Neural cell (in vitro differentiated cells): ENCODE measurements at regions not wholly inside any gene's neighbourhood (a gene's known extent, or its start where the extent isn't known, plus 50 kb on each side); places are given as distances from the start of the nearest gene placed in this dataset.

Source experiments
- EP300 ChIP-seq: fragments of 450-650 bp; conservative IDR thresholded peaks from 2 replicates; pipeline ENCODE4 v1.6.1; 2014; ENCODE audit warnings: antibody characterized with exemption, mild to moderate bottlenecking, moderate library complexity; ENCODE audit not compliant: poor library complexity, severe bottlenecking
- EZH2 ChIP-seq: fragments of 200-600, 300-800 bp; shearing (Covaris generic), sonication (generic); IDR thresholded peaks from 2 replicates; pipeline ENCODE4 v1.6.1; 2014; ENCODE audit warnings: antibody characterized with exemption, low read length, borderline replicate concordance, mild to moderate bottlenecking; ENCODE audit not compliant: insufficient read depth, poor library complexity, severe bottlenecking
- MXI1 ChIP-seq: fragments of 450-650 bp; conservative IDR thresholded peaks from 2 replicates; pipeline ENCODE4 v1.6.1; 2014; ENCODE audit warnings: antibody characterized with exemption, mild to moderate bottlenecking; ENCODE audit not compliant: poor library complexity, severe bottlenecking
- POLR2AphosphoS5 ChIP-seq: IDR thresholded peaks from 2 replicates; pipeline ENCODE4 v1.6.1; 2012
- RAD21 ChIP-seq: fragments of 450-650 bp; conservative IDR thresholded peaks from 2 replicates; pipeline ENCODE4 v1.6.1; 2014; ENCODE audit warnings: antibody characterized with exemption, mild to moderate bottlenecking, moderate library complexity
- SMC3 ChIP-seq: fragments of 450-650 bp; conservative IDR thresholded peaks from 2 replicates; pipeline ENCODE4 v1.6.1; 2014; ENCODE audit warnings: antibody characterized with exemption, mild to moderate bottlenecking, moderate library complexity; ENCODE audit not compliant: poor library complexity
- TAF1 ChIP-seq: IDR thresholded peaks from 2 replicates; pipeline ENCODE4 v1.6.1; 2012; ENCODE audit warnings: low read depth
- TF ChIP-seq, protein P1 (sequence below): fragments of 450-650 bp; IDR thresholded peaks from 2 replicates; pipeline ENCODE4 v1.5.1; 2014; ENCODE audit warnings: antibody characterized with exemption, mild to moderate bottlenecking, moderate library complexity; ENCODE audit not compliant: poor library complexity, severe bottlenecking
- TF ChIP-seq, protein P2 (sequence below): IDR thresholded peaks from 2 replicates; pipeline ENCODE4 v1.6.1; 2012; ENCODE audit warnings: borderline replicate concordance

DNA sequence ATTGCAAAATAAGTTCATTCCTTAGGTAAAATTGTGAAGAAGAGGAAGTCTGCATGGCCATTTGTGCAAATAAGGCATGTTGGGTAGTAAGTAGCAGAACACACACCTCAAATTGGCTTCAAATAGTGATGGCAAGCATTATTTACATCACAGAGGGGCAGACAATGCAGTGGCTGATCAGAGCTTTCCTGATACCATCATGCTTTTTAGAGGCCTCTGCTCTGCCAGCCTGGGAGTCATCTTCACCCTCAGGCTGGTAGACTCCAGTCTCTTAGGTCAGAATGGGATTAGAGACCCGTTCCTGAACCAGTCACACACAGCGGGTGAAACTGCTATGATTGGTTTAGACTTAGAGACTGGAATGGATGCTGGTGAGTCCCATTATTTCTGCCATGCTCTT, 396.0 kb upstream of the MCTP2 start:
- TF ChIP-seq, protein P1, sequence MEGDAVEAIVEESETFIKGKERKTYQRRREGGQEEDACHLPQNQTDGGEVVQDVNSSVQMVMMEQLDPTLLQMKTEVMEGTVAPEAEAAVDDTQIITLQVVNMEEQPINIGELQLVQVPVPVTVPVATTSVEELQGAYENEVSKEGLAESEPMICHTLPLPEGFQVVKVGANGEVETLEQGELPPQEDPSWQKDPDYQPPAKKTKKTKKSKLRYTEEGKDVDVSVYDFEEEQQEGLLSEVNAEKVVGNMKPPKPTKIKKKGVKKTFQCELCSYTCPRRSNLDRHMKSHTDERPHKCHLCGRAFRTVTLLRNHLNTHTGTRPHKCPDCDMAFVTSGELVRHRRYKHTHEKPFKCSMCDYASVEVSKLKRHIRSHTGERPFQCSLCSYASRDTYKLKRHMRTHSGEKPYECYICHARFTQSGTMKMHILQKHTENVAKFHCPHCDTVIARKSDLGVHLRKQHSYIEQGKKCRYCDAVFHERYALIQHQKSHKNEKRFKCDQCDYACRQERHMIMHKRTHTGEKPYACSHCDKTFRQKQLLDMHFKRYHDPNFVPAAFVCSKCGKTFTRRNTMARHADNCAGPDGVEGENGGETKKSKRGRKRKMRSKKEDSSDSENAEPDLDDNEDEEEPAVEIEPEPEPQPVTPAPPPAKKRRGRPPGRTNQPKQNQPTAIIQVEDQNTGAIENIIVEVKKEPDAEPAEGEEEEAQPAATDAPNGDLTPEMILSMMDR = no peak
- TF ChIP-seq POLR2AphosphoS5 (no peak), RAD21 (no peak), EZH2 (no peak), EP300 (no peak), TAF1 (no peak), SMC3 (no peak), MXI1 (no peak)
- TF ChIP-seq, protein P2, sequence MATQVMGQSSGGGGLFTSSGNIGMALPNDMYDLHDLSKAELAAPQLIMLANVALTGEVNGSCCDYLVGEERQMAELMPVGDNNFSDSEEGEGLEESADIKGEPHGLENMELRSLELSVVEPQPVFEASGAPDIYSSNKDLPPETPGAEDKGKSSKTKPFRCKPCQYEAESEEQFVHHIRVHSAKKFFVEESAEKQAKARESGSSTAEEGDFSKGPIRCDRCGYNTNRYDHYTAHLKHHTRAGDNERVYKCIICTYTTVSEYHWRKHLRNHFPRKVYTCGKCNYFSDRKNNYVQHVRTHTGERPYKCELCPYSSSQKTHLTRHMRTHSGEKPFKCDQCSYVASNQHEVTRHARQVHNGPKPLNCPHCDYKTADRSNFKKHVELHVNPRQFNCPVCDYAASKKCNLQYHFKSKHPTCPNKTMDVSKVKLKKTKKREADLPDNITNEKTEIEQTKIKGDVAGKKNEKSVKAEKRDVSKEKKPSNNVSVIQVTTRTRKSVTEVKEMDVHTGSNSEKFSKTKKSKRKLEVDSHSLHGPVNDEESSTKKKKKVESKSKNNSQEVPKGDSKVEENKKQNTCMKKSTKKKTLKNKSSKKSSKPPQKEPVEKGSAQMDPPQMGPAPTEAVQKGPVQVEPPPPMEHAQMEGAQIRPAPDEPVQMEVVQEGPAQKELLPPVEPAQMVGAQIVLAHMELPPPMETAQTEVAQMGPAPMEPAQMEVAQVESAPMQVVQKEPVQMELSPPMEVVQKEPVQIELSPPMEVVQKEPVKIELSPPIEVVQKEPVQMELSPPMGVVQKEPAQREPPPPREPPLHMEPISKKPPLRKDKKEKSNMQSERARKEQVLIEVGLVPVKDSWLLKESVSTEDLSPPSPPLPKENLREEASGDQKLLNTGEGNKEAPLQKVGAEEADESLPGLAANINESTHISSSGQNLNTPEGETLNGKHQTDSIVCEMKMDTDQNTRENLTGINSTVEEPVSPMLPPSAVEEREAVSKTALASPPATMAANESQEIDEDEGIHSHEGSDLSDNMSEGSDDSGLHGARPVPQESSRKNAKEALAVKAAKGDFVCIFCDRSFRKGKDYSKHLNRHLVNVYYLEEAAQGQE = no peak
